ENCODE measurements at regions not wholly inside any gene's neighbourhood (a gene's known extent, or its start where the extent isn't known, plus 50 kb on each side); places are given as distances from the start of the nearest gene placed in this dataset.

DNA sequence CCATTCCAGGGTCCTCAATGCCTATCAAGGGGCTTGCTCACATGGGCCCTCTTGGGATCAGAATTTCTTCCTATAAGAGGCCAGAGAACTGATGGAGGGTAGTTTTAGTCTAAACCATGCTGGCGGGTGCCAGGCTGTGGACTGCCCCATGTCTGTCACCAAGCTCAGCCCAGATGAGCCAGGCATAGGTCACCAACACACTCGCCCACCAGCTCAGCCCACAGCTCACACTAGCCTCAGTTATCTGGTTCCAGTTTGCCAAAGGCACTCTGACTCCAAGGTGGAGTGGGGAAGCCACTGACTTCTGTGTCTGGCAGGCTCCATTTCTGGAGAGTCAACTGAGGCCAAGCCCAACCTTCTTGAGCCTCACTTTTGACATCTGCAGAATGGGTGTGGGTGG, 50.7 kb upstream of the INSYN1 start:
- no peaks in the 10 kb centered on the region for H3K9me2 ChIP-seq (ENCODE audit: insufficient read depth)
- WGBS, 2 experiments (ENCODE audit: low coverage in 1 of 2, low lambda C conversion rate in 2 of 2, missing lambda C conversion rate in 2 of 2) = 77 to 78% methylated on average over 1 to 2 of the region's 2 CpGs
- TF ChIP-seq EZH2 (IDR thresholded peaks at IDR 0.05; ENCODE audit: insufficient read depth, poor library complexity, severe bottlenecking) (no peak), EZH2phosphoT487 (IDR thresholded peaks at IDR 0.05; ENCODE audit: insufficient read depth, low read depth) (no peak)
- H3K9ac ChIP-seq = no peak overlapping the region
- H2AFZ ChIP-seq = no peak overlapping the region
- no peak overlapping the region for H3K4me3 ChIP-seq
- no peaks in the 10 kb centered on the region for H3K79me2 ChIP-seq (ENCODE audit: insufficient read depth)
- no peaks in the 10 kb centered on the region for H3K9me3 ChIP-seq (ENCODE audit: low read depth)
- H3K36me3 ChIP-seq (ENCODE audit: low read depth) = no peaks in the 10 kb centered on the region
- H4K20me1 ChIP-seq (ENCODE audit: insufficient read depth) = no peaks in the 10 kb centered on the region
- DNase-seq = no peak
- H3F3A ChIP-seq (ENCODE audit: insufficient read depth) = peaks cover 27% of the 10 kb centered on the region
- no peak overlapping the region for H3K4me2 ChIP-seq (ENCODE audit: unreplicated experiment)
- peaks cover 32% of the 10 kb centered on the region for H3K4me1 ChIP-seq (ENCODE audit: insufficient read depth)
- H3K27me3 ChIP-seq (replicated peaks; ENCODE audit: insufficient read depth) = no peaks in the 10 kb centered on the region
- in situ Hi-C loops (cut with MboI) = no loop called here
- H3K27ac ChIP-seq = no peak overlapping the region

DNA sequence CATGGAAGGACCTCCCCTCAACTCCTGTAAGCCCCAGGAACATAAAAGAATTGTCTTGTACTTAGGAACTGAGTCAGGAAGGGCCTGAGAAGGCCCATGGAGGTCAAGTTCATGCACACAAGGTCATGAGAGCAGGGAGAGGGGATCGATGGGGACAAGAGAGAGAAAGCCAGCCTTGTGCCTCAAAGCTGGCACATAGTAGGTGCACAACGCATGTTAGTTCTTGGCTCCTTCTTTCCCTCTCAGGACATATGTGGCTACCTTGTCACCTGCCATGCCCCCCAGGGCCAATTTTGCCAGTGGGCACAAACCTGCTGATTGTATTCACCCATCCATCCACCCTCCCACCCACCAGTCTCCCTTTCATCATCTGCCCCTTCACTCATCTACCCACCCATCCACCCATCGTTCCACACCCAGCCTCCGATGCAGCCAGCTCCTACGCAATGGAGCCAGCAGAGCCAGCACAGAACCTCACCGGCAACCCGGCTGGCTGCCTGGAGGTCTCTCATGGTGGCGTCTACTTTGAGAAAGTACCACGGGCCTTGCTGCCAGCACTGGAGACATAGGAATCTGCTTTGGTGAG, 52.4 kb upstream of the INSYN1 start:
- no peak overlapping the region for H3K4me2 ChIP-seq (ENCODE audit: unreplicated experiment)
- H3F3A ChIP-seq (ENCODE audit: insufficient read depth) = peaks cover 17% of the 10 kb centered on the region
- WGBS, 2 experiments (ENCODE audit: low coverage in 1 of 2, low lambda C conversion rate in 2 of 2, missing lambda C conversion rate in 2 of 2) = 77 to 80% methylated on average over 9 of the region's 9 CpGs
- no peak for DNase-seq
- H3K79me2 ChIP-seq (ENCODE audit: insufficient read depth) = no peaks in the 10 kb centered on the region
- H3K4me1 ChIP-seq (ENCODE audit: insufficient read depth) = peaks cover 15% of the 10 kb centered on the region
- H3K4me3 ChIP-seq = no peak overlapping the region
- TF ChIP-seq EZH2phosphoT487 (IDR thresholded peaks at IDR 0.05; ENCODE audit: insufficient read depth, low read depth) = no peak
- H3K27me3 ChIP-seq (replicated peaks; ENCODE audit: insufficient read depth) = no peaks in the 10 kb centered on the region; the same call in 1 of the 2 replicates
- no peaks in the 10 kb centered on the region for H3K36me3 ChIP-seq (ENCODE audit: low read depth)
- in situ Hi-C loops (cut with MboI) = no loop called here
- no peak overlapping the region for H2AFZ ChIP-seq
- no peaks in the 10 kb centered on the region for H3K9me3 ChIP-seq (ENCODE audit: low read depth)
- no peak overlapping the region for H3K27ac ChIP-seq
- no peaks in the 10 kb centered on the region for H4K20me1 ChIP-seq (ENCODE audit: insufficient read depth)
- no peaks in the 10 kb centered on the region for H3K9me2 ChIP-seq (ENCODE audit: insufficient read depth)
- H3K9ac ChIP-seq = no peak overlapping the region

DNA sequence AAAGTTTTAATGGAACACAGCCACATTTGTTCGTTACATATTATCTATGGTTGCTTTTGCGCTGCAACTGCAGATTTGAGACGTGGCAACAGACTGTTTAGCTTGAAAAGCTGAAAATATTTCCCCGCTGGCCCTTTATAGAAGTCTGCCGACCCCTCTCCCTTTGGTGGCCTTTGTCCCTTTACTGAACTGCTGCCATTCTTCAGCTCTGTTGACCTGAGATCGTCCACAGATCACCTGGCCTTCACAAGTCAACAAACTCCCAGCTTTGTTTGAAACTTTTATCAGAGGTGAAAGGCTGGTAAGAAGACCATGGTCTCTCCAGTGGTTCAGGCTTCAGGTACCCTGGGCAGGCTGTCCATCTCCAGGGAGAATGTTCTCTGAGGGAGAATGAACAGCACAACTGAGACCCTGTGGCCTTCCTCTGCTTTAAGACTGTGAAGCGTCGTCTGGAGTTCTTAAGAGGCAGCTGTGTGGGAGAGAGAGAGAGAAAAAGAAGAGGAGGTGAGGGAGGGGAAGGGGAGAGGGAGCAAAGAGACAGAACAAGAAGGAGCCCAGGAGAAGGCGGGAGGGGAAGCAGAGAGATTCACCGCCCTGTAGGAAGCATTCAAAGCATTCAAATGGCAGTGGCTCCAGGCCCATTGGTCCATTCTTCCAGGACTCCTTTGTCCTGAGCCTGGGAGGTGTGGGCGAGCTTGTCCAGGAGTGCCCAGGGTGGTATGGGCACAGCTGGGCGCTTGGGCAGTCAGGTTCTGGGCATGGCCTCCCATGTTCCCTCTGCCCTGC, 53.7 kb upstream of the INSYN1 start:
- Histone ChIP-seq H3K4me1 (ENCODE audit: insufficient read depth) (peaks cover 2% of the 10 kb centered on the region; the same call in 1 of the 2 replicates), H3K4me3 (no peak overlapping the region), H3K9me2 (ENCODE audit: insufficient read depth) (no peaks in the 10 kb centered on the region), H3K9me3 (ENCODE audit: low read depth) (no peaks in the 10 kb centered on the region), H3K27me3 (replicated peaks; ENCODE audit: insufficient read depth) (no peaks in the 10 kb centered on the region; the same call in 1 of the 2 replicates), H3K79me2 (ENCODE audit: insufficient read depth) (no peaks in the 10 kb centered on the region), H3K36me3 (ENCODE audit: low read depth) (no peaks in the 10 kb centered on the region), H2AFZ (no peak overlapping the region), H3K9ac (no peak overlapping the region), H3K4me2 (ENCODE audit: unreplicated experiment) (no peak overlapping the region), H4K20me1 (ENCODE audit: insufficient read depth) (no peaks in the 10 kb centered on the region), H3F3A (ENCODE audit: insufficient read depth) (peaks cover 4% of the 10 kb centered on the region), H3K27ac (no peak overlapping the region)
- in situ Hi-C loops (cut with MboI) = no loop called here
- DNase-seq = no peak
- 73 to 76% methylated on average over 12 of the region's 12 CpGs for WGBS, 2 experiments (ENCODE audit: low coverage in 1 of 2, low lambda C conversion rate in 2 of 2, missing lambda C conversion rate in 2 of 2)
- TF ChIP-seq EZH2phosphoT487 (IDR thresholded peaks at IDR 0.05; ENCODE audit: insufficient read depth, low read depth) (no peak), EZH2 (IDR thresholded peaks at IDR 0.05; ENCODE audit: insufficient read depth, poor library complexity, severe bottlenecking) (no peak)

DNA sequence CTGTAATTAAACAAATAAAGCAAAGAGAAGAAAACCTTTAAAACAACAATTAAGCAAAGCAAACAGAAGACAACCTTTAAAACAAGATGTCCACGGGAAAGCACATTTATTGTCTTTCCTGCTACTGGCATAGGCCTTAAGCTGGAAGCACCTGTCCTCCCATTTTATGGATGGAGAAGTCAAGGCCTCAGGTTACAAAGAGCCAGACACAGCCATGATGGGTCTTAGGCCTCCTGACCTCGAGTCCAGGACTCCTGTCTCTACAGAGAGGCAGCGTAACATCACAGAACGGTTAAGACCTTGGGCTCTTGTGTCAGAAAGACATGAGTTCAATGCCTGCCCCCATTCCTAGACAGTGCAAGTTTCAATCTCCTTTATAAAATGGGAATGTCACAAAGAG, 54.7 kb upstream of the INSYN1 start:
- Histone ChIP-seq H3K4me3 (no peak overlapping the region), H3K4me2 (ENCODE audit: unreplicated experiment) (no peak overlapping the region), H3K9ac (no peak overlapping the region), H4K20me1 (ENCODE audit: insufficient read depth) (no peaks in the 10 kb centered on the region), H3K79me2 (ENCODE audit: insufficient read depth) (no peaks in the 10 kb centered on the region), H3K9me2 (ENCODE audit: insufficient read depth) (no peaks in the 10 kb centered on the region), H3K27ac (no peak overlapping the region), H3K27me3 (replicated peaks; ENCODE audit: insufficient read depth) (no peaks in the 10 kb centered on the region; the same call in 1 of the 2 replicates), H3K36me3 (ENCODE audit: low read depth) (no peaks in the 10 kb centered on the region), H3F3A (ENCODE audit: insufficient read depth) (no peaks in the 10 kb centered on the region), H2AFZ (no peak overlapping the region), H3K4me1 (ENCODE audit: insufficient read depth) (no peaks in the 10 kb centered on the region), H3K9me3 (ENCODE audit: low read depth) (no peaks in the 10 kb centered on the region)
- in situ Hi-C loops (cut with MboI) = no loop called here
- no peak for DNase-seq
- WGBS, 2 experiments (ENCODE audit: low coverage in 1 of 2, low lambda C conversion rate in 2 of 2, missing lambda C conversion rate in 2 of 2) = 63 to 74% methylated on average over 4 of the region's 4 CpGs
- TF ChIP-seq EZH2phosphoT487 (IDR thresholded peaks at IDR 0.05; ENCODE audit: insufficient read depth, low read depth) = no peak
- no peak for TF ChIP-seq EZH2 (IDR thresholded peaks at IDR 0.05; ENCODE audit: insufficient read depth, poor library complexity, severe bottlenecking)

Data from GM23248 (cell line).